Subcutaneous abdominal adipose tissue (tissue), 5 donors: ENCODE measurements at regions not wholly inside any gene's neighbourhood (a gene's known extent, or its start where the extent isn't known, plus 50 kb on each side); places are given as distances from the start of the nearest gene placed in this dataset.
"Not testable (repeated sequence)": the region's sequence is repeated elsewhere in the genome, so short reads cannot be mapped to it uniquely, and the experiment has no call there.

Experiments
- H3K27ac ChIP-seq: one replicate; pipeline ENCODE4 v1.7.0; 2013; ENCODE audit warnings: low read depth, mild to moderate bottlenecking, inconsistent platforms, low read length, moderate library complexity
- H3K27me3 ChIP-seq, 5 donors: one replicate each; pipeline ENCODE4 v1.7.0; 2013; ENCODE audit warnings: low read length in 5 of 5, inconsistent platforms in 1 of 5; ENCODE audit not compliant: control insufficient read depth in 5 of 5, insufficient read depth in 4 of 5
- H3K36me3 ChIP-seq, 5 donors: one replicate each; pipeline ENCODE4 v1.7.0; 2013; ENCODE audit warnings: low read length in 5 of 5; ENCODE audit not compliant: control insufficient read depth in 5 of 5, insufficient read depth in 5 of 5
- H3K4me1 ChIP-seq, 5 donors: one replicate each; pipeline ENCODE4 v1.7.0; 2013; ENCODE audit warnings: low read length in 5 of 5, mild to moderate bottlenecking in 3 of 5, moderate library complexity in 1 of 5; ENCODE audit not compliant: control insufficient read depth in 5 of 5, insufficient read depth in 5 of 5
- H3K4me3 ChIP-seq, 5 donors: one replicate each; pipeline ENCODE4 v1.7.0; 2013; ENCODE audit warnings: low read length in 5 of 5, low read depth in 1 of 5
- H3K9ac ChIP-seq, 5 donors: one replicate each; pipeline ENCODE4 v1.7.0; 2013; ENCODE audit warnings: low read length in 5 of 5, mild to moderate bottlenecking in 4 of 5, moderate library complexity in 3 of 5
- H3K9me3 ChIP-seq, 5 donors: one replicate each; pipeline ENCODE4 v1.7.0; 2013; ENCODE audit warnings: low read length in 5 of 5; ENCODE audit not compliant: control insufficient read depth in 5 of 5
- donor health status: healthy.
- donor health status: healthy.
- donor health status: healthy.
- donor health status: healthy.
- donor health status: healthy.

- Histone ChIP-seq H3K9ac (no peak overlapping the region), H3K4me3 (no peak overlapping the region), H3K27me3 (no peaks in the 10 kb centered on the region), H3K9me3 (no peaks in the 10 kb centered on the region), H3K36me3 (no peaks in the 10 kb centered on the region), H3K27ac (no peak overlapping the region), H3K4me1 (no peaks in the 10 kb centered on the region)
These were observed 138.0 kb upstream of the CPHXL start for GRCh38 chr16:75864243-75864642.

- H3K4me1 ChIP-seq: no peaks in the 10 kb centered on the region
- no peaks in the 10 kb centered on the region for H3K27me3 ChIP-seq
- no peaks in the 10 kb centered on the region for H3K9me3 ChIP-seq
- no peak overlapping the region for H3K4me3 ChIP-seq
- no peaks in the 10 kb centered on the region for H3K36me3 ChIP-seq
- no peak overlapping the region for H3K27ac ChIP-seq
- no peak overlapping the region for H3K9ac ChIP-seq
These were observed 139.4 kb upstream of the CPHXL start for GRCh38 chr16:75865736-75866135.

- no peaks in the 10 kb centered on the region for H3K36me3 ChIP-seq
- H3K9me3 ChIP-seq: no peaks in the 10 kb centered on the region
- H3K27ac ChIP-seq: no peak overlapping the region
- H3K27me3 ChIP-seq: no peaks in the 10 kb centered on the region
- H3K4me3 ChIP-seq: no peak overlapping the region
- H3K9ac ChIP-seq: no peak overlapping the region
- H3K4me1 ChIP-seq: no peaks in the 10 kb centered on the region
These were observed 142.6 kb upstream of the CPHXL start for GRCh38 chr16:75868636-75869632.

GRCh38 chr16:75881280-75881679 lies 155.0 kb upstream of the CPHXL start:
- not testable (repeated sequence) for H3K9ac ChIP-seq, H3K27ac ChIP-seq

GRCh38 chr16:75899163-75899562 lies 172.9 kb upstream of the CPHXL start:
- no peak overlapping the region for H3K27ac ChIP-seq
- no peaks in the 10 kb centered on the region for H3K27me3 ChIP-seq
- H3K9me3 ChIP-seq: no peaks in the 10 kb centered on the region
- H3K4me1 ChIP-seq: no peaks in the 10 kb centered on the region
- H3K9ac ChIP-seq: no peak overlapping the region
- no peak overlapping the region for H3K4me3 ChIP-seq
- H3K36me3 ChIP-seq: no peaks in the 10 kb centered on the region

More at GRCh38 chr16:75881280-75881679, 155.0 kb upstream of the CPHXL start:
- H3K9me3 ChIP-seq, H3K4me3 ChIP-seq, H3K4me1 ChIP-seq, H3K36me3 ChIP-seq, H3K27me3 ChIP-seq: not testable (repeated sequence)

- Histone ChIP-seq H3K27ac (no peak overlapping the region), H3K9me3 (no peaks in the 10 kb centered on the region), H3K4me3 (no peak overlapping the region), H3K9ac (no peak overlapping the region), H3K27me3 (no peaks in the 10 kb centered on the region), H3K4me1 (no peaks in the 10 kb centered on the region), H3K36me3 (no peaks in the 10 kb centered on the region)
These were observed 182.2 kb upstream of the CPHXL start for GRCh38 chr16:75908331-75909117.

GRCh38 chr16:75909746-75910145 lies 183.5 kb upstream of the CPHXL start:
- H3K4me1 ChIP-seq: no peaks in the 10 kb centered on the region
- H3K27me3 ChIP-seq: no peaks in the 10 kb centered on the region
- H3K27ac ChIP-seq: no peak overlapping the region
- H3K9me3 ChIP-seq: no peaks in the 10 kb centered on the region
- H3K4me3 ChIP-seq: no peak overlapping the region
- no peaks in the 10 kb centered on the region for H3K36me3 ChIP-seq
- H3K9ac ChIP-seq: no peak overlapping the region

- Histone ChIP-seq H3K4me3 (no peak overlapping the region), H3K27me3 (no peaks in the 10 kb centered on the region), H3K27ac (no peak overlapping the region), H3K9ac (no peak overlapping the region), H3K9me3 (no peaks in the 10 kb centered on the region), H3K4me1 (no peaks in the 10 kb centered on the region), H3K36me3 (no peaks in the 10 kb centered on the region)
These were observed 185.6 kb upstream of the CPHXL start for GRCh38 chr16:75911896-75912295.

GRCh38 chr16:75913958-75914357 lies 187.7 kb upstream of the CPHXL start:
- H3K27ac ChIP-seq: no peak overlapping the region
- no peak overlapping the region for H3K4me3 ChIP-seq
- no peaks in the 10 kb centered on the region for H3K9me3 ChIP-seq
- no peaks in the 10 kb centered on the region for H3K36me3 ChIP-seq
- no peaks in the 10 kb centered on the region for H3K27me3 ChIP-seq
- H3K9ac ChIP-seq: no peak overlapping the region
- no peaks in the 10 kb centered on the region for H3K4me1 ChIP-seq

GRCh38 chr16:75916451-75916850 lies 190.2 kb upstream of the CPHXL start:
- Histone ChIP-seq H3K9ac (no peak overlapping the region), H3K4me3 (no peak overlapping the region), H3K27me3 (no peaks in the 10 kb centered on the region), H3K9me3 (no peaks in the 10 kb centered on the region), H3K27ac (no peak overlapping the region), H3K4me1 (peaks cover 0 to 9% (median 0%) of the 10 kb centered on the region in 5 donors), H3K36me3 (no peaks in the 10 kb centered on the region)
